HCT116 (cell line): ENCODE measurements at regions not wholly inside any gene's neighbourhood (a gene's known extent, or its start where the extent isn't known, plus 50 kb on each side); places are given as distances from the start of the nearest gene placed in this dataset.

Experiments used
- ATAC-seq: fragments of 200-7000 bp; cut with Tn5 transposase; 2 replicates; pipeline ENCODE4 v1.9.1; 2020; ENCODE audit warnings: mild to moderate bottlenecking, moderate library complexity
- BruUV-seq: library from RNA; stranded (reverse); fragments of 400-500 nt; replicated peaks from 2 replicates; lab custom pipeline; 2021; lab: Mats Ljungman, UMichigan
- CTCF ChIA-PET: fragments of 300-600 bp; sonication (Branson Sonifier 250); formaldehyde crosslinking; loops from one replicate; lab custom pipeline; 2021; ENCODE audit warnings: antibody characterized with exemption; lab: Charles Lee
- POLR2A ChIA-PET: fragments of 300-600, 350-600 bp; sonication (Branson Sonifier 250); formaldehyde crosslinking; loops from one replicate; lab custom pipeline; 2021; ENCODE audit warnings: antibody characterized with exemption; lab: Charles Lee
- RAD21 ChIA-PET, 2 experiments: fragments of 300-600 bp; sonication (Branson Sonifier 250); formaldehyde crosslinking; loops; one replicate each; lab custom pipeline; 2023; ENCODE audit warnings: low total read pairs in 2 of 2; ENCODE audit not compliant: uncharacterized antibody in 2 of 2, unreplicated experiment in 2 of 2, low non-redundant PET in 1 of 2; lab: Charles Lee
- DNase-seq: peaks from one replicate; pipeline ENCODE4 v3.0.0-alpha.2; 2010; ENCODE audit warnings: low read depth, low spot score
- H2AFZ ChIP-seq: fragments of 200-600 bp; shearing (Covaris generic), sonication (generic); 2 replicates; pipeline ENCODE4 v1.6.1; 2017; ENCODE audit warnings: low read depth, mixed run types, mixed read lengths, antibody characterized with exemption, low read length; ENCODE audit not compliant: poor library complexity, severe bottlenecking
- H3K27ac ChIP-seq: 2 replicates; pipeline ENCODE4 v1.5.1; 2012; ENCODE audit warnings: low read depth, low read length
- H3K27me3 ChIP-seq: fragments of 200-600 bp; sonication (generic); 2 replicates; pipeline ENCODE4 v1.6.1; 2016; ENCODE audit warnings: mixed run types, low read length, mixed read lengths; ENCODE audit not compliant: insufficient read depth
- H3K36me3 ChIP-seq, 2 experiments: fragments of 200-500 bp in 1 of 2; fragments of 200-600 bp in 1 of 2; sonication (Bioruptor generic) in 1 of 2; sonication (generic) in 1 of 2; 2 replicates each; pipeline versions ENCODE4 v1.5.1 to v1.6.1; 2014 to 2016; ENCODE audit warnings: low read length in 2 of 2, inconsistent platforms in 1 of 2, mixed read lengths in 1 of 2, mixed run types in 1 of 2; ENCODE audit not compliant: insufficient read depth in 2 of 2, control insufficient read depth in 1 of 2
- H3K4me1 ChIP-seq, 2 experiments: fragments of 200-600 bp in 1 of 2; sonication (generic) in 1 of 2; 2 replicates each; pipeline versions ENCODE4 v1.5.1 to v1.6.1; 2012 to 2017; ENCODE audit warnings: low read length in 2 of 2, inconsistent platforms in 1 of 2, mild to moderate bottlenecking in 1 of 2, mixed read lengths in 1 of 2, mixed run types in 1 of 2, moderate library complexity in 1 of 2; ENCODE audit not compliant: insufficient read depth in 2 of 2, control insufficient read depth in 1 of 2
- H3K4me2 ChIP-seq: fragments of 200-600 bp; sonication (generic); 2 replicates; pipeline ENCODE4 v1.6.1; 2017; ENCODE audit warnings: mixed run types, low read length, mixed read lengths
- H3K4me3 ChIP-seq, 2 experiments: fragments of 200-600 bp in 1 of 2; sonication (generic) in 1 of 2; replicated peaks in 1 of 2; 2 replicates each; pipeline ENCODE4 v1.5.1; 2011 to 2016; ENCODE audit warnings: low read length in 2 of 2, control low read depth in 1 of 2, low read depth in 1 of 2, mild to moderate bottlenecking in 1 of 2, mixed read lengths in 1 of 2, mixed run types in 1 of 2
- H3K79me2 ChIP-seq: fragments of 200-600 bp; sonication (generic); 2 replicates; pipeline ENCODE4 v1.6.1; 2017; ENCODE audit warnings: mild to moderate bottlenecking, mixed run types, low read length, moderate library complexity, mixed read lengths; ENCODE audit not compliant: insufficient read depth
- H3K9ac ChIP-seq: fragments of 200-600 bp; sonication (generic); 2 replicates; pipeline ENCODE4 v1.6.1; 2016; ENCODE audit warnings: low read length, mixed read lengths
- H3K9me2 ChIP-seq: fragments of 200-600 bp; sonication (generic), shearing (Covaris generic); 2 replicates; pipeline ENCODE4 v1.6.1; 2017; ENCODE audit warnings: mixed run types, mild to moderate bottlenecking, moderate library complexity; ENCODE audit not compliant: insufficient read depth
- H3K9me3 ChIP-seq, 2 experiments: fragments of 200-500 bp in 1 of 2; fragments of 200-600 bp in 1 of 2; sonication (Bioruptor generic) in 1 of 2; sonication (generic) in 1 of 2; 2 replicates each; pipeline ENCODE4 v1.6.1; 2014 to 2017; ENCODE audit warnings: low read length in 2 of 2, mixed read lengths in 2 of 2, inconsistent platforms in 1 of 2, low read depth in 1 of 2, mild to moderate bottlenecking in 1 of 2, mixed run types in 1 of 2, moderate library complexity in 1 of 2; ENCODE audit not compliant: control insufficient read depth in 1 of 2, insufficient read depth in 1 of 2
- H4K20me1 ChIP-seq: fragments of 200-600 bp; sonication (generic), shearing (Covaris generic); 2 replicates; pipeline ENCODE4 v1.6.1; 2017; ENCODE audit warnings: mixed run types, mild to moderate bottlenecking, moderate library complexity; ENCODE audit not compliant: insufficient read depth
- ATF3 ChIP-seq: IDR thresholded peaks from 2 replicates; pipeline ENCODE4 v1.6.1; 2012
- EGR1 ChIP-seq: IDR thresholded peaks from 2 replicates; pipeline ENCODE4 v1.6.1; 2012; ENCODE audit warnings: low read depth
- EZH2 ChIP-seq: fragments of 200-600 bp; sonication (generic); IDR thresholded peaks from 2 replicates; pipeline ENCODE4 v1.6.1; 2017; ENCODE audit warnings: antibody characterized with exemption, mixed run types
- FOSL1 ChIP-seq: IDR thresholded peaks from 2 replicates; pipeline ENCODE4 v1.6.1; 2012; ENCODE audit warnings: low read depth
- JUND ChIP-seq: IDR thresholded peaks from 2 replicates; pipeline ENCODE4 v1.6.1; 2012
- MAX ChIP-seq: IDR thresholded peaks from 2 replicates; pipeline ENCODE4 v1.6.1; 2012
- POLR2AphosphoS5 ChIP-seq: IDR thresholded peaks from 2 replicates; pipeline ENCODE4 v1.6.1; 2011; ENCODE audit warnings: mild to moderate bottlenecking, low read depth, low read length, moderate library complexity
- RAD21 ChIP-seq: IDR thresholded peaks from 2 replicates; pipeline ENCODE4 v1.6.1; 2012; ENCODE audit warnings: low read depth, mild to moderate bottlenecking
- SIN3A ChIP-seq: IDR thresholded peaks from 2 replicates; pipeline ENCODE4 v1.6.1; 2012; ENCODE audit warnings: low read depth
- SP1 ChIP-seq: IDR thresholded peaks from 2 replicates; pipeline ENCODE4 v1.6.1; 2012; ENCODE audit warnings: low read depth
- SRF ChIP-seq: IDR thresholded peaks from 2 replicates; pipeline ENCODE4 v1.6.1; 2012; ENCODE audit warnings: low read depth
- YY1 ChIP-seq: IDR thresholded peaks from 2 replicates; pipeline ENCODE4 v1.6.1; 2011; ENCODE audit warnings: low read length, low read depth, moderate library complexity, mild to moderate bottlenecking; ENCODE audit not compliant: insufficient replicate concordance; ENCODE audit errors: extremely low read depth
- ZFX ChIP-seq: fragments of 450-650 bp; IDR thresholded peaks from 2 replicates; pipeline ENCODE4 v1.6.1; 2017
- intact Hi-C: fragments of 100-400 bp; cut with micrococcal nuclease; formaldehyde crosslinking; loops from 2 replicates; pipeline ENCODE4 v1.10.0; 2022
- TF ChIP-seq, protein P1 (sequence below): IDR thresholded peaks from 2 replicates; pipeline ENCODE4 v1.6.1; 2012; ENCODE audit warnings: low read depth

GRCh38 chr4:24322511-24322910 is 261.8 kb downstream of the DHX15 start:
- DNase-seq = no peak
- H3K27me3 ChIP-seq = 0 out of 2 replicates have a peak, but pooled peaks cover 5% of the 10 kb centered on the region
- no peaks in the 10 kb centered on the region for H3K36me3 ChIP-seq
- H3K4me1 ChIP-seq = no peaks in the 10 kb centered on the region
- TF ChIP-seq, protein P1, sequence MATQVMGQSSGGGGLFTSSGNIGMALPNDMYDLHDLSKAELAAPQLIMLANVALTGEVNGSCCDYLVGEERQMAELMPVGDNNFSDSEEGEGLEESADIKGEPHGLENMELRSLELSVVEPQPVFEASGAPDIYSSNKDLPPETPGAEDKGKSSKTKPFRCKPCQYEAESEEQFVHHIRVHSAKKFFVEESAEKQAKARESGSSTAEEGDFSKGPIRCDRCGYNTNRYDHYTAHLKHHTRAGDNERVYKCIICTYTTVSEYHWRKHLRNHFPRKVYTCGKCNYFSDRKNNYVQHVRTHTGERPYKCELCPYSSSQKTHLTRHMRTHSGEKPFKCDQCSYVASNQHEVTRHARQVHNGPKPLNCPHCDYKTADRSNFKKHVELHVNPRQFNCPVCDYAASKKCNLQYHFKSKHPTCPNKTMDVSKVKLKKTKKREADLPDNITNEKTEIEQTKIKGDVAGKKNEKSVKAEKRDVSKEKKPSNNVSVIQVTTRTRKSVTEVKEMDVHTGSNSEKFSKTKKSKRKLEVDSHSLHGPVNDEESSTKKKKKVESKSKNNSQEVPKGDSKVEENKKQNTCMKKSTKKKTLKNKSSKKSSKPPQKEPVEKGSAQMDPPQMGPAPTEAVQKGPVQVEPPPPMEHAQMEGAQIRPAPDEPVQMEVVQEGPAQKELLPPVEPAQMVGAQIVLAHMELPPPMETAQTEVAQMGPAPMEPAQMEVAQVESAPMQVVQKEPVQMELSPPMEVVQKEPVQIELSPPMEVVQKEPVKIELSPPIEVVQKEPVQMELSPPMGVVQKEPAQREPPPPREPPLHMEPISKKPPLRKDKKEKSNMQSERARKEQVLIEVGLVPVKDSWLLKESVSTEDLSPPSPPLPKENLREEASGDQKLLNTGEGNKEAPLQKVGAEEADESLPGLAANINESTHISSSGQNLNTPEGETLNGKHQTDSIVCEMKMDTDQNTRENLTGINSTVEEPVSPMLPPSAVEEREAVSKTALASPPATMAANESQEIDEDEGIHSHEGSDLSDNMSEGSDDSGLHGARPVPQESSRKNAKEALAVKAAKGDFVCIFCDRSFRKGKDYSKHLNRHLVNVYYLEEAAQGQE = no peak
- TF ChIP-seq YY1 = no peak
- TF ChIP-seq, all 23 proteins: peak for 0
- Histone ChIP-seq H3K4me3 (no peak overlapping the region), H3K9me2 (no peaks in the 10 kb centered on the region), H3K9me3 (no peaks in the 10 kb centered on the region), H3K9ac (no peak overlapping the region), H3K27ac (no peak overlapping the region), H2AFZ (no peak overlapping the region), H3K79me2 (no peaks in the 10 kb centered on the region), H3K4me2 (no peak overlapping the region), H4K20me1 (no peaks in the 10 kb centered on the region)
- no TSS peak for BruUV-seq
- POLR2A ChIA-PET = no interaction called here
- intact Hi-C loops = no loop called here
- ATAC-seq = no peak
- RAD21 ChIA-PET = no interaction called here
- CTCF ChIA-PET = no interaction called here

DNA sequence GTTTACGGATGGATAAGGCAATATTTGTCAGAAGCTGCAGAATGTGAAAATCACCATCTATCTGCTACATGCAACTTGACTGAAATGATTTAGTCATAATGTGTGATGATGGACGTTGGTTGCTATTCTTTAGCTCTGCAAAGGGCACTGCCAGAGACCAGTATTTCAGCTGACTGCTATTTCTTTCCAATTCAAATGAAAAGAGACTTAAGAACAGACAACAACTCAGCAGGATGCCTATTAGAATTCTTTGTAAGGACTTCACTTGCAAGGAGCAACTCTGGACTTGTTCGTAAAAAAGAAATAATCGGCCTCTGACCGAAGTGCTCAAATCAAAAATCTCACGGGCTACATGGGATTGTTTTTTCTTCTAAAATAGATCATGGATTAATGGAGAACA is 262.7 kb downstream of the DHX15 start:
- BruUV-seq = no TSS peak
- Histone ChIP-seq H3K4me3 (no peak overlapping the region), H3K4me1 (no peaks in the 10 kb centered on the region), H3K4me2 (no peak overlapping the region), H3K27ac (no peak overlapping the region), H2AFZ (no peak overlapping the region), H4K20me1 (no peaks in the 10 kb centered on the region), H3K9me2 (no peaks in the 10 kb centered on the region), H3K79me2 (no peaks in the 10 kb centered on the region), H3K36me3 (no peaks in the 10 kb centered on the region), H3K9me3 (no peaks in the 10 kb centered on the region), H3K9ac (no peak overlapping the region), H3K27me3 (0 out of 2 replicates have a peak, but pooled peaks cover 5% of the 10 kb centered on the region)
- POLR2A ChIA-PET = no interaction called here
- DNase-seq (no peak), ATAC-seq (no peak)
- CTCF ChIA-PET = no interaction called here
- RAD21 ChIA-PET = no interaction called here
- intact Hi-C loops = no loop called here
- TF ChIP-seq EGR1 (no peak), POLR2AphosphoS5 (no peak), SP1 (no peak), JUND (no peak), EZH2 (no peak), SRF (no peak), SIN3A (no peak), ATF3 (no peak), RAD21 (no peak), ZFX (no peak), YY1 (no peak), MAX (no peak), FOSL1 (no peak)
- TF ChIP-seq, protein P1 = no peak
